Kidney capillary endothelial cell (primary cell): ENCODE measurements at regions not wholly inside any gene's neighbourhood (a gene's known extent, or its start where the extent isn't known, plus 50 kb on each side); places are given as distances from the start of the nearest gene placed in this dataset.
"Not testable (repeated sequence)": the region's sequence is repeated elsewhere in the genome, so short reads cannot be mapped to it uniquely, and the experiment has no call there.

Source experiments
- DNase-seq: peaks from one replicate; pipeline ENCODE4 v3.0.0-alpha.2; 2018; ENCODE audit warnings: low spot score

DNA sequence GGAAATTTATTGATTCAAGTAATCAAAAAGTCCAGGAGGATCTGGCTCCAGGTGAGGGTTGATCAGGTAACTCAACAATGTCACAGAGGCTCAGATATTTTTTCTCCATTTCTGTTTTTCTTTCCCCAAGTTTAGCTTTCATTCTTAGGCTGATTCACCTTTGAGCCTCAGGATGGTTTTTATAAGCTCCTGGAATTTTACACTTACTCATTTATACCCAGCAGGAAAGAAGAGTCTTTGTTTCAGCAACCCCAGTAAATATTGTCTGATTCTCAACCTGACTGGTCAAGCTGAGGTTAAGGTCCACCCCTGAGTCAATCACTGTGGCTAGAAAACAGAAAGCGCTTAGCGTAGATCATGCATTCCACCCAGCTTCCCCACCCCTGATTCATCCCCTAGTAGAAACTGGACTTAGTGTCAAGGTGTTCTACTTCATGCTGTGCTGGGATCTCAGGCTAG, 500.6 kb downstream of the KIF4B start:
- DNase-seq: no peak

DNA sequence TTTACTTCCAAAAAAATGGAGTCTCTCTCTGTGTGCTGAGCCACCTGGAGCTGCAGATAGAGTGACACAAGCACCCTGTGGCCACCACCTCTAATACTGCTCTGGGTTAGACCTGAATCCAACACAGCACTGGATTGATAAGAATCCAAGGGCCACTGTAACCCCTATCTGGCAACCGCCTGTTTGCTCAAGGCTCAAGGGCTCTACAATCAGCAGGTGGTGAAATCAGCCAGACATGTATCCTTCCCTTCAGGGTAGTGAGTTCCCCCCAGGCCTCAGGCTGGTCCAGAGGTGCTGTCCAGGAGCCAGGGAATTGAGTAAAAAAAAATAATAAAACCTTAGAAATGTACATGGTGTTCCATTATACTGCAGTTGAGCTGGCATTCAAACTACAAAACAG, 509.0 kb downstream of the KIF4B start:
- DNase-seq: no peak

DNA sequence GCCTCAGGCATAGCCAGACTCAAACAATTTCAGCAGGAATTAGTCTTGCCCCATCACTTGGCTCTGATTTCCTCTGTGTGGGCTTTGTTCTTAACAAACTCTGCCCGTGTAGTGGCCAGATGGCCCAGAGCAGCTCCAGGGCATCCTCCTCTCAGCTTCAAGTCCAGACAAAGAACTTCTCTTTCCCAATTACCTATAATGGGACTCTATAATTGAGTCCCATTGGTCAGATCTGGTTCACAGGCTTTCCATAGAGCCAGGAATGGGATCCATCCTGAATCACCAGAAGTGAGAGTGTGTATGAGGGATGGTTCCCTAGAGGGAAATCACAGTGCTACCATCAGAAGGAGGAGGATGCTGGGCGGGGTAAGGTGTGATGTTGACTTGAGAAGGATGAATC, 515.8 kb downstream of the KIF4B start:
- DNase-seq: no peak

DNA sequence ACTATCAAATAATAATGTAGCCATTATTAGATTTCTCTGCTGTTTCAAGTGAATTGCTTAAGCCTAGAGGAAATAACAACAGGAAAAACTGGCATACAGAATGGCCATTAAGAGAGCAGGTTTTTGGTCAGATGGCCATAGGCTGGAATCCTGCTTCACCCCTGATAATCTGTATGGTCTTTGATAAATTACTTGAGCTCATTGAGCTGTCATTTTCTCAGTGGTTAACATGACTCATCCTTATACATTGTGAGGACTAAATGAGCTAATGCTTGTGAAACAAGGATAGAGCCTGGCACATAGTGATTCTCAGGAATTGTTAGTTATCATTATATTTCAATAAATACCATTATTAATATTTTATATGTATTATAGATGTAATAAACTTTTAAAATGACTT, 516.5 kb downstream of the KIF4B start:
- no peak for DNase-seq

DNA sequence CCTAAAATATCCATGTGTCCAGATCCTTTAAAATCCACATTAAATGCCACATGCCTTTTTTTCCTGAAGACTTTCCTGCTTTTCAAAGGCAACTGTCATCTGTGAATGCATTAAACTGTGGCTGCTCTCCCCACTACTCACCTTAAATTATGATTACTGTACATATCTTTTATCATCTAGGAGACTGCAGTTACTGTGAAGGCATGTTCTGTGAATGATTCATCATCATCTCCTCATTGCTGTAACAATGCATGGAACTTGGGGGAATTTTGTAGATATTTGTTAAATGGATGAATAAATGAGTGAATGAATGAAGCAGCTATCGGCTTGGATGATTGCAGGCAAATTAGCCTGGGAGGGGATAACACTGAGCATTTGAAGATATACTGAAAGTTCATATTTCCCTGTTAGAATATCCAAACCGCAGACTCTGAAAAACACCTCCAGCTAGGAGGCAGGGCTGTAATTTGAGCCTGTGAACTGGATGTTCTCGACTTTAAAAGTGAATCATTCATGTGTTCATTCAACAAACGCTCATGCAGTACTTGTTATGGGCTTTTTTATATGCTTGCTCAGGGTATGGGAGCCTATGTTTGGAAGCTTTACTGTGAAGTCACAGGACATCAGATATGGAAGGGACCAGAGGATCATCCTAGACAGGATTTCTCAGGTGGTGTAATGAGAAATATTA, 519.2 kb downstream of the KIF4B start:
- no peak for DNase-seq

DNA sequence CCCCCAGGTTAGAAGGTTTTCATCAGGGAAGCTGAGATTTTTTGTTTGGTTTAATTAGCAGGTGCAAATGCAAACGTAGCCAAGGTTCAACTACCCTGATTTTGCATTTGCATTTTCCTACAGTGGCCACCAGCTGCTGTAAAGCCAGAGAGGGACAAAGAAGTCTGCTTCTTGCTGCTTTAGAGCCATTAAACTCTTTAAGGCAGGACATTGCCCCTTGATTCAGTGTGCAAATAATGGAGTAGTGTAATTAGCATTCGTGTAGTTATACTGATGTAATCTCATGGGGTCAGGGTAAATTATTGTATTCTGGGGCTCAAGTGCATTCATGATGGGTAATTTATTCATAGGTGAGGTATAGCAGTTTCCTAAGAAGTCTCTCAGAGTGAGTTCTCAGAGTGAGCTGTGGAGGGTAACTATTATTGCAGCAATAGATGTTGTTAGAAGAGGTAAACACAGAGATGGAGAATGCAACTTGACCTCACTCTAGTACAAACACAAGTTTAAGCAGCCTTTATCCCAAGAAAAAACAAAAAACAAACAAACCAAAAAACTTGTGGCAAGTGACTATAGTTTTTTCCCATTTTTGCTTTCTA, 526.5 kb downstream of the KIF4B start:
- DNase-seq: no peak

DNA sequence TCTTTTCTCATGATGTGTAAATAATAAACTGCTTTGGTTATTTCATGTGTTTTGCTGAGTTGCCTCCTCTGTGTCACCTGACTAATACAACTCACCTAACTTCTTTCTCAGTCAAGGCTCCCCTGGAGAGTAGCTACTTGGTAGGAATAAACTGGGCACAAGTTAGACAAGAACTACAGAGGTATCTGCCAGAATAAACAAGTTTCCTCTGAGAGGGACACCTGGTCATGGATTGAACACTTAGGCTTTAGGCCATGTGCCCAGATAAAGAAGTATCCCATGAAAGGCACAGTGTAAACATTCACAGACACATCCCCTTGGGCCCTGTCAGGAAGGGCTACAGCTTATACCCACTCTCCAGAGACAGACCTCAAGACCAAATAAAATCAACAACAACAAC, 532.5 kb downstream of the KIF4B start:
- no peak for DNase-seq

DNA sequence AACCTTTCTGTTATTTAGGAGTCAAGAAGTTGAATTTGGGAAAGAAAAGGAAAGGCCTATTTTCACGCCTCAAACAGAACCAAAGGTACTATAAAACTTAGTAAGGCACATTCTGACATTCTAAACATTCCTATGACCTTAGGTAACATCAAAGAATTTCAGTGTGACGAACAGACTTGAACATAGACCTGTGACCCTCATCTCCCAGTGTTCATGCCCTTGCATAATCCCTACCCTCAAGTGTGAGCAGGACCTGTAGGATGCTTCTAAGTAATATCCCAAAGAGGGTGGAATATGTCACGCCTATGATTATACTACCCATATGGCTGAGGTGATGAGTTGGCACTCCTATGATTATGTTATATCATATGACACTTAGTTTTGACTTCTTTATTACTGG, 540.9 kb downstream of the KIF4B start:
- DNase-seq: no peak

DNA sequence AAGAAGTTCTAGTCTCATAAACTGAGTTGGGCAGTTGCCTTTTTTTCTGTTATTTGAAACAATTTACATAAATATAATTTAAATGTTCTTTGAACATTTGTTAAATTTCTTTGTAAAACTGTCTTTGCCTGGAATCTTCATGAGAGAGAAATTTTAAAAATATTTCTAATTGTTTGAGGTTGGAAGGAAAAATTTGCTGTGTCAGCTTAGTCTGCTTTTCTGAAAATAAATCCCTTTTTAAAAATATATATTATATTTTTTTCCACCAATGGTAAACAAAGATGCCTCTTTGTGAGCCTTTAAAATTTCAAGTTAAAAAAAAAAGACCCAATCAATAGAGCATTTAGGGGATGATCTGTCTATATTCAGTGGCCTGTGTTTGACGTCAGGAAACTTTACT, 542.7 kb downstream of the KIF4B start:
- DNase-seq: no peak

DNA sequence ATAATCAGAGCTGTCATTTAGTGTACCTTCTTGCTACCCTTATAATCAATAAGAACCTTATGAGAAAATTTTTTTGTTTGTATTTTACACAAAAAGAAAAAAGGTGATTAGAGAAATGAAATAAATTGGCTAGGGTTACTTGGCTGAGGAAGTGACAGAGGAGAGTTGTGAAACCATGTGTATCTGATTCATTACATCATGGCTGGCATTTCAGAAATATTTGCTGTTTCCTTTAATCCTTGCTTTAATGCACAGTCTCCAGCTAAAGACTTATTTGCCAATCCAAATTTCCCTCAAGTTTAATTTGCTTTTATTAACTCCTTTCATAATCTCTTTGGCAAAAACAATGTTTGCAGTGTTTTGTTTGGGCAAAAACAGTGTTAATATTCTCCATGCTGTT, 543.1 kb downstream of the KIF4B start:
- no peak for DNase-seq

DNA sequence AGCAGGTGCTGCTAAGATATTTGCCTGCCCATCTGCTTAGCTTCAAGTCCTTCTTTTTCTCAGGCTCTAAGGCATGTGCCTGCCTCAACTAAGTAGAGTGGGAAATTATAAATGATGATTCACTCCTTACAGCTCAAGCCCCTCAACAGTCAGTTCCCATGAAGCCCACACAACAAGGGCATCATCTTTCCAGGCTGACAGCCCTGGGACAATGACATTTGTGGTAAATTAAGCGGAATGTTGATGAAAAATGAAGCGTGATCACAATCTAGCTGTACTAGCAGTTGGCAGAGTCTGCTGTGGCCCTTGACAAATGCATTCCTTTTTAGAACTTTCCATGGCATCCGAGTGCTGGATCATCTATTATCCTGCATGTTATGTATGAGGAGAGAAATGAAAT, 548.6 kb downstream of the KIF4B start:
- no peak for DNase-seq

DNA sequence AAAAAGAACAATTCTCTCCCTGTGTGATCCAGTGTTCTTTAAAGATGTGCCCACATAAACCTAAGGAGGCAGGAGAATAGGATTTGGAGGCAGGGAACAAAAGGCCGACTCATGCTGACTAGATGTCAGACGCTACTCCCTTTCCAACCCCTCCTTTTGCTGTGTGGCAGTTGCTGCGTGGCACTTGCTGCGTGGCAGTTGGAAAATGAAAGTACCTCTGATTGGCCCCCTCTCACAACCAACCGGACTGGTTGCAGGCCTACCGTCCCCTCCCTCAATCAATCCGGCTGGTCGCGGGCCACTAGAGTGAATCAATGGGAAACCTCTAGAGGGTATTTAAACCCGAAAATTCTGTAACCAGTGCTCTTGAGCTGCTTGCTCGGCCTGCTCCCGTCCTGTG, 551.0 kb downstream of the KIF4B start:
- no peak for DNase-seq

DNA sequence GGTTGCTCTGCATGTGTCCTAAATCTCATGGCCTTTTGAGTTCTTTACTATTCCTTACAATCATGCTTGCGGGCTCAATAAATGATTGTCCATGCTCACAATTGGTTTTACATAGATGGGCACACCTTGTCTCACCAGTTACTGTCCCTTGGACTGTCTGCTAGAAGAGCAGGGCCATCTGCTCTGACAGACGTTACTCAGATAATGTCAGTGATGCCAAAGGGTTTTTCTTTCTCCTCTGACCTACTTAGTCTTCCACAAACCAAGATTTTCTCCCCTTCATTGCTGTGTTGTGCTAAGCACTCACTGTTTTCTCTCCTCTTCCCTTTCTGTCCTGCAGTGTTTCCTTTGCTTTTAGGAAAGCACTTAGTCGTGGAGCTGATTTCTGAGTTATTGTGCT, 562.3 kb downstream of the KIF4B start:
- DNase-seq: no peak

DNA sequence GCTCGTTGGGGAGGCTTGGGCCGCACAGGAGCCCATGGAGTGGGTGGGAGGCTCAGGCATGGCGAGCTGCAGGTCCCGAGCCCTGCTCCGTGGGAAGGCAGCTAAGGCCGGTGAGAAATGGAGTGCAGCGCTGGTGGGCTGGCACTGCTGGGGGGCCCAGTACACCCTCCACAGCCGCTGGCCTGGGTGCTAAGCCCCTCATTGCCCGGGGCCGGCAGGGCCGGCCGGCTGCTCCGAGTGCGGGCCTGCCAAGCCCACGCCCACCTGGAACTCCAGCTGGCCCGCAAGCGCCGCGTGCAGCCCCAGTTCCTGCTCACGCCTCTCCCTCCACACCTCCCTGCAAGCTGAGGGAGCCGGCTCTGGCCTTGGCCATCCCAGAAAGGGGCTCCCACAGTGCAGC, 573.3 kb downstream of the KIF4B start:
- DNase-seq: not testable (repeated sequence)

DNA sequence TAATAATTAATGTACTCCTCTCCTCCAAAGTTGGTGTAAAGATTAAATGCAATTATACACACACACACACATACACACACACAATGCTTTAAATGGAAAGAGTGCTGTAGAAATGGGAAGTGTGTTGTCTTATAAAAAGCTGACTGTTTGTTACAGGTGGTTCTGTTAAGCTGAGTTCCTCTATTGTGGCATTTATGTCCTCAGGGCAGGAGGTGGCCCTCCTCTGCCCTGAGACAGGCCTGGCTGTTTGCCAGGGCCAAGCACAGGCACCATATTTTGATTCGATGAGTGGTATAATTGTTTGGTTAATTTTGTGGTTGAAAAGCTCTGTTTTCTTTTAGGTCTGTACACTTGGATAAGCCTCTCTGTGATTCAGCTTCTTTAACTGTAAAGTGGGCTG, 573.9 kb downstream of the KIF4B start:
- no peak for DNase-seq

DNA sequence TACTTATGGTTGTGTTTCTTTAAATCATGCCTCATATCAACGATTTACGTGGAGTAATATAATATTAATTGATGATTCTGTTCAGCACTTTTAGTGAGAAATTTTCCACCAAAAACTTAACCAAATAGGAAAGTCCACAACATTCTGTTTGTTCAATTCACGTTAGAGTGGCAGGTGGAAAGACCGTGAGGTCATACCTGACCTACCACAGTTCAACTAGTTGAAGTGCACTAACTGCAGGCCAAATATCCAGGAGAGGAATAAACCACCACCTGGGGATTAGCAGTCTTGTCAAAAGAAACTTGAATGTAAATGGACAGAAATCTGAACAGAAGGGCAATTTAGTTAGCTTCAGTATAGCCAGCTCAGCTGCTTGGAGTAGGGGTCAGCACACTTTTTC, 577.7 kb downstream of the KIF4B start:
- DNase-seq: no peak

DNA sequence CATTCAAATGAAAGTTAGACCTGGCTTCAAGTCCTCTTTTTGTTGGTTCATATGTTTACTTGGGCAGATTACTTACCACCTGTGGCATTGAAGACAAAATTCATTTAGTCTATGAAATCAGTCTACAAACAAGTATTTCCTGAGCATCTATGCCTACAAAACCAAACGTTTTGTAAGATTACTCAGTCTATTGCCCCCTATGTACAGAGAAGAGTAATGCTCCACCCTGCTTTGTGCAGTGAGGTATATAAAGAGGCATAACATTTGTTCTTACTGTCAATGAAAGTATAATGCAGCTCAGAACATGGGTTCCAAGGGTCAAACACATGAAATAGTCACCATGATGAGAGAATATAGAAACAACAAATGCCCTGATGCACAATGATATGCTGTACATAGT, 580.7 kb downstream of the KIF4B start:
- no peak for DNase-seq

DNA sequence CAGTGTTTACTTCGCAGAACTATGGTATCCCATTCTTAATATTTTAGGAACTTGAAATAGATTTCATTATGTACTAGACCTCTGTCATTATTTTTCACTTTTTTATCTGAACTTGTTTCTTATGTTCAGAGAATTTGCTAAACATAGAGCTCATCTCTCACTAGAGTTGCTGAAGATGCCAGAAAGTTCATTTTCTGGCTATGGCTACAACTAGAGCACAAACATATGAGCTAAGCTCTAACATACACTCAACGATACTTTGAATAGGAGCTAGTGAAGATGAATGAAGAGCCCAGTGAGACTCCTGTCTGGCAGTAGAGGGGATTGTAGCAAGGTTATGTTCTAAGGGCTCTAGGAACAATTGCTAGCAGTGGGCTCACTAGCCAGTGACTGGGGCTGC, 582.2 kb downstream of the KIF4B start:
- DNase-seq: no peak

DNA sequence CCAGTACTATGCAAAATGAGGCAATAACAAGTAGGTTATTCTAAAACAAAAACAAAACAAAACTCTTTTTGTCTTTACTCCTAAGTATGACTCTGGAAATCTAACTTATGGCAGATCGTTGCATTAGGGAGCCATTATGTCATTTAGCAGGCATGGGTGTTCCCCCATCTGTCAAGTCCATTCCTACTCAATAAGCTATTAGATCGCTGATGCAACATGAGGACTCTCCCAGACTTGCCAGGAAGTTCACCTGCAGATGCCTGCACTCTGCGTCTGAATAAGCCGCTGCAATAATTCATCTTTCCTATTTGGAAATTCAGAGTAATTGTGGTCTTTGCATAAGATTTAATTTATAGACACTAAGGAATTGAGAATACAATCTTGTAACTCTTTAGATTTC, 585.0 kb downstream of the KIF4B start:
- no peak for DNase-seq

DNA sequence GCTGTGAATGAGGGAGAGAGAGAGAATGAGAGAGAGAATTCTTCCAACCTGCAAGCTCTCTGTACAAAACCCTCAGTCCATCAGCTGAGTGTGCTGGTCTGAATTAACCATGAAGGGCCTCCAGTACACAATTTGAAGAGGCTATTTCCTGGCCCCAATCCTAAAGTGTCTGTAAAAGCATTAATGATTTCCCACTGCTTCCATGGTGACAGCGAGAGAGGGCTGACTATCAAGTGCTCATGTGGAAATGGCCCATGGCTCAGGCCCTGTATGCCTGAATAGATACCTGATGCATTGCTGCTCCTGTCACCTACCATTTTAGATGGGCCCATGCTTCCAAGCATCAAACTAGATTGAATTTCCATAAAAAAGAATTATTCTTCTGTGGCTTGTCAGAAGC, 592.4 kb downstream of the KIF4B start:
- no peak for DNase-seq

DNA sequence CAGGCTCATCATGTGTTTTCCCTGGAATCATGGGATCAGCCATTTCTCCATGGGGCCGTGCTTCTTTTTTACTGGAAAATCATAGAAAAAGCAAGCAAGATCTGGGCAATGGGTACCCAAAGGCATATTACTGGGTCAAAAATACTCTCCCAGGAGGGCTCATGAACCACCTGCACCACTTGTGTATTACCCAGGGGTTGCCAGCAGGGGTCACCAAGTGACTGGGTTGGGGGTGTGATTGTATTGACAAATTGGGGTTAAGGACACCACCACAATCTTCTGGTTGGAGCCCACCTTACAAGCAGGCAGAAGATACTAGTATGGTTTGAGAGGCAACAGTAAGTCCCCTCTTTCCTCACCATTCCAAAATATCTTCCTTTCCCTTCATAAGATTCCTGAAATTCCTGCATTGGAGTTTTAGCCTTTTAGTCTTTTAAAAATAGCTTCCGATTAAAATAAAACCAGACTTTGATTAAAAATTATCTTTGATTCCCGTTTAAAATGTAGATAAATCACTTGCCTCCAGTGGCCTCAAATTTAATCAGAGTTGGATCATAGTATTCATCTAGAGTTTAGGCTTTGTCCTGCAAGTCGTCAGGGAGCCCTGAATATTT, 603.3 kb downstream of the KIF4B start:
- DNase-seq: peak; percentile 3

DNA sequence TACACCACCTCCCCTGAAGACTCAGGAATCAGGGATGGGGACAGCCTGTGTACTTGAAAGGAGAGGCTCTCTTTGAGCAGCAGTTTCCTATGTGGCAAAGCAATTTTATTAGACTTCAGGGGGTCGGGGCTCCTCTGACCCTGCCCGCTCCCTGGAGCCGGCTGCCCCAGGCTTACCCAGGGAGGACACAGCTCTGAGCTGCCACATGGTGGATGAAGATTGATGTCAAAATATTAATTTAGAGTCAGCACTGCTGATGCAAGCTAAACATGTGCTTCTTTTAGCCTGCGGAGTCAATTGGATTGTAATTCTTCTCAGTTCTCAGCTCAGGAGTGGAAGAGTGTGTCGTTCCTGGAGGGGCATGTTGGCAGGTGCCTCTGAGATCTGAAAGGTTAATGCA, 606.1 kb downstream of the KIF4B start:
- no peak for DNase-seq

DNA sequence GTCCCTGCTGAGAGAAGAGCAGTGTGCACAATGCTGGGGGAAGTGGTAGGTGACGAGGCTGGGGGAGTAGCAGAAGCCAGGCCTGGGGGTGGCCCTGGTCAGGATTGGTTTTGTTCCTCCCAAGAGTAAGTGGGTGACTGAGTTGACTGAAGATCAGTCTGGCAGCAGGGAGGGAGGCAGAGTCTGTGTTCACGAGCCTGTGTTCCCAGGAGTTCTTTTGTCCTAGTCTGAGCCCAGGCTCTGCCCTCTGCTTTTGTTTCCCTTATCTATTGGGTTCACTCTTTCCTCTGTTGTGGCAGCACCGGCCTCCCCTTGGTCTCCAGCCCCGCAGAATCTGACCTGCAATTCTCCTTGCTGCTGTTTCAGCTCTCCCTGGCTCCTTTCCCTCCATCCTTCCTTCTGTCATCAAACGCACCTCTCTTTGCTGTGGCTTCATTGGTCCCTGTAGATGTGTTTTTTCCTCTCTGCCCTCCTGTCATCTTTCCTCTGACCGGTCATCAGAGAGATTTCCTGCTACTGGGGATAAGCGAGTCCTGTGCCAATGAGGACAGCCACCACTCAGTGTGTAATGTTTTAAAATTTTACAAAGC, 607.4 kb downstream of the KIF4B start:
- DNase-seq: no peak
